ENCODE measurements at regions not wholly inside any gene's neighbourhood (a gene's known extent, or its start where the extent isn't known, plus 50 kb on each side); places are given as distances from the start of the nearest gene placed in this dataset.

- TF ChIP-seq CTCF (IDR thresholded peaks at IDR 0.05) (no peak), POLR2AphosphoS5 (IDR thresholded peaks at IDR 0.05) (no peak)
These were observed 117.7 kb downstream of the SPTSSA start for GRCh38 chr14:34344318-34344717.
